ENCODE measurements at regions not wholly inside any gene's neighbourhood (a gene's known extent, or its start where the extent isn't known, plus 50 kb on each side); places are given as distances from the start of the nearest gene placed in this dataset.

GRCh38 chr11:127255209-127255608, 254.6 kb upstream of the KIRREL3 start:
- DNase-seq (ENCODE audit: extremely low spot score): no peak
- no peak overlapping the region for H3K4me3 ChIP-seq
- intact Hi-C loops (cut with DNase I): no loop called here
- 35% methylated on average over 5 of the region's 6 CpGs for WGBS
- no peak overlapping the region for H3K27ac ChIP-seq (replicated peaks in 1 of 4)
- H3K27me3 ChIP-seq: no peaks in the 10 kb centered on the region
- H3K9me3 ChIP-seq: no peaks in the 10 kb centered on the region
- TF ChIP-seq POLR2AphosphoS5 (IDR thresholded peaks at IDR 0.05) (no peak), POLR2A (IDR thresholded peaks at IDR 0.05; ENCODE audit: low read depth) (no peak), CTCF (IDR thresholded peaks at IDR 0.05) (no peak), EP300 (IDR thresholded peaks at IDR 0.05) (no peak)
- no peaks in the 10 kb centered on the region for H3K36me3 ChIP-seq
- H3K4me1 ChIP-seq: peaks cover 0 to 7% (median 0%) of the 10 kb centered on the region in 4 donors

GRCh38 chr11:127252321-127252720, 251.8 kb upstream of the KIRREL3 start:
- 74% methylated on average over 3 of the region's 3 CpGs for WGBS
- TF ChIP-seq POLR2A (IDR thresholded peaks at IDR 0.05; ENCODE audit: low read depth) (no peak), CTCF (IDR thresholded peaks at IDR 0.05) (no peak), EP300 (IDR thresholded peaks at IDR 0.05) (no peak), POLR2AphosphoS5 (IDR thresholded peaks at IDR 0.05) (no peak)
- no peak for DNase-seq (ENCODE audit: extremely low spot score)

GRCh38 chr11:127249576-127249975, 249.0 kb upstream of the KIRREL3 start:
- H3K27me3 ChIP-seq: no peaks in the 10 kb centered on the region
- 93% methylated on average over 4 of the region's 4 CpGs for WGBS
- peaks cover 0 to 5% (median 0%) of the 10 kb centered on the region in 4 donors for H3K4me1 ChIP-seq
- intact Hi-C loops (cut with DNase I): no loop called here
- no peak overlapping the region for H3K27ac ChIP-seq (replicated peaks in 1 of 4)
- no peak overlapping the region for H3K4me3 ChIP-seq
- no peak for DNase-seq (ENCODE audit: extremely low spot score)
- H3K36me3 ChIP-seq: no peaks in the 10 kb centered on the region
- H3K9me3 ChIP-seq: no peaks in the 10 kb centered on the region
- TF ChIP-seq CTCF (IDR thresholded peaks at IDR 0.05) (no peak), POLR2A (IDR thresholded peaks at IDR 0.05; ENCODE audit: low read depth) (no peak), EP300 (IDR thresholded peaks at IDR 0.05) (no peak), POLR2AphosphoS5 (IDR thresholded peaks at IDR 0.05) (no peak)

More at GRCh38 chr11:127252321-127252720, 251.8 kb upstream of the KIRREL3 start:
- Histone ChIP-seq H3K27ac (replicated peaks in 1 of 4) (no peak overlapping the region), H3K36me3 (no peaks in the 10 kb centered on the region), H3K4me3 (no peak overlapping the region), H3K4me1 (peaks cover 0 to 7% (median 0%) of the 10 kb centered on the region in 4 donors), H3K27me3 (no peaks in the 10 kb centered on the region), H3K9me3 (no peaks in the 10 kb centered on the region)
- intact Hi-C loops (cut with DNase I): no loop called here

- TF ChIP-seq EP300 (IDR thresholded peaks at IDR 0.05) (no peak), CTCF (IDR thresholded peaks at IDR 0.05) (no peak), POLR2A (IDR thresholded peaks at IDR 0.05; ENCODE audit: low read depth) (no peak), POLR2AphosphoS5 (IDR thresholded peaks at IDR 0.05) (no peak)
- no peak for DNase-seq (ENCODE audit: extremely low spot score)
- H3K27me3 ChIP-seq: peaks cover 0 to 7% (median 0%) of the 10 kb centered on the region in 4 donors
- 66% methylated on average over 3 of the region's 3 CpGs for WGBS
- no peak overlapping the region for H3K27ac ChIP-seq (replicated peaks in 1 of 4)
- H3K9me3 ChIP-seq: no peaks in the 10 kb centered on the region
- no peaks in the 10 kb centered on the region for H3K36me3 ChIP-seq
- H3K4me3 ChIP-seq: no peak overlapping the region
- intact Hi-C loops (cut with DNase I): no loop called here
- peaks cover 0 to 5% (median 0%) of the 10 kb centered on the region in 4 donors for H3K4me1 ChIP-seq
Measured at GRCh38 chr11:127248476-127248875, 247.9 kb upstream of the KIRREL3 start.

- TF ChIP-seq POLR2AphosphoS5 (IDR thresholded peaks at IDR 0.05) (no peak), POLR2A (IDR thresholded peaks at IDR 0.05; ENCODE audit: low read depth) (no peak), EP300 (IDR thresholded peaks at IDR 0.05) (no peak), CTCF (IDR thresholded peaks at IDR 0.05) (no peak)
Measured at GRCh38 chr11:127247261-127247851, 246.8 kb upstream of the KIRREL3 start.

More at GRCh38 chr11:127247261-127247851, 246.8 kb upstream of the KIRREL3 start:
- 74% methylated on average over 7 of the region's 7 CpGs for WGBS
- DNase-seq (ENCODE audit: extremely low spot score): no peak
- Histone ChIP-seq H3K4me1 (peaks cover 0 to 5% (median 0%) of the 10 kb centered on the region in 4 donors), H3K36me3 (no peaks in the 10 kb centered on the region), H3K27ac (replicated peaks in 1 of 4) (no peak overlapping the region), H3K9me3 (no peaks in the 10 kb centered on the region), H3K4me3 (no peak overlapping the region), H3K27me3 (peaks cover 0 to 13% (median 0%) of the 10 kb centered on the region in 4 donors)
- intact Hi-C loops (cut with DNase I): no loop called here
